ENCODE measurements at regions not wholly inside any gene's neighbourhood (a gene's known extent, or its start where the extent isn't known, plus 50 kb on each side); places are given as distances from the start of the nearest gene placed in this dataset.
"Not testable (repeated sequence)": the region's sequence is repeated elsewhere in the genome, so short reads cannot be mapped to it uniquely, and the experiment has no call there.

DNA sequence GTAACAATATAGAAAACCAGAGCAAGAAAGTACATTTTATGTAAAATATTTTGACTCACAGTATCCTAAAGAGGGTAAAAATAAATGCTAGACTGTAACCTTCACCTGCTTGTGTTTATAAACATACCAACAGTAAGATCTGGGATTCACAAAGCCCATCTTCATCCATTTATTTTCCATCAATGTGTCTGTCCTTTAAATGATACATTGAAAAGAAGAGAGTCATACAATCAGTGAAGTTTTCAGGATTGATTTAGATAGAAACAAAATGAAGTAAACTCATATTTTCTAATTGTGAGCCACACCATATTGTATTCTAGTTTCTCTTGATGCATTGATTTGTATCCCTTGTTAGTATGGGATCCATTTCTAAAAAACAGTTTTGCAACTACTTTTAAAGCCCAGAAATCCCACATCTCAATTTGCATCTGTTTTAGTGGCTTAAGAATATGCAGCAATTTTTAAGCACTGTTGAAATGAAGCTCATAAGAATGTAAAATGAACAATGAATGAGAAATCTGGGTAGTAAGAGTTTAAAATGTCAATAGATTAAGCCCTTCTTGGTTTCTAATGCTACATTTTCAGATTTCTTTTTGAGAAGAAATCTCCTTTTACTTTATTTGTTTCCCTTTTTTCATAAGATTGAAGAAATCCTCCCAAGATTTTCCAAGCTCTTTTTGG is 548.1 kb upstream of the ADGRL2 start:
- no peak for DNase-seq
- no peaks in the 10 kb centered on the region for H3K4me1 Mint-ChIP-seq (ENCODE audit: low read depth)
- H3K27ac Mint-ChIP-seq, result no peak overlapping the region
- CTCF ChIA-PET, result no interaction called here
- H3K9me3 Mint-ChIP-seq, result peaks cover 4% of the 10 kb centered on the region
- no peaks in the 10 kb centered on the region for H3K27me3 Mint-ChIP-seq (ENCODE audit: low read depth)
- H3K36me3 Mint-ChIP-seq (ENCODE audit: low read depth), result no peaks in the 10 kb centered on the region
- H3K4me3 Mint-ChIP-seq, result no peak overlapping the region
- intact Hi-C loops (cut with micrococcal nuclease), result no loop called here

- intact Hi-C loops (cut with micrococcal nuclease); H3K4me3 Mint-ChIP-seq; DNase-seq; H3K9me3 Mint-ChIP-seq; H3K27me3 Mint-ChIP-seq (ENCODE audit: low read depth); H3K4me1 Mint-ChIP-seq (ENCODE audit: low read depth); CTCF ChIA-PET; H3K27ac Mint-ChIP-seq; H3K36me3 Mint-ChIP-seq (ENCODE audit: low read depth): not testable (repeated sequence)
These were observed 549.9 kb upstream of the ADGRL2 start for GRCh38 chr1:81250825-81251224.

GRCh38 chr1:81245084-81245715 is 555.5 kb upstream of the ADGRL2 start:
- H3K9me3 Mint-ChIP-seq; H3K27me3 Mint-ChIP-seq (ENCODE audit: low read depth); intact Hi-C loops (cut with micrococcal nuclease); H3K4me1 Mint-ChIP-seq (ENCODE audit: low read depth); CTCF ChIA-PET; H3K4me3 Mint-ChIP-seq; DNase-seq; H3K27ac Mint-ChIP-seq; H3K36me3 Mint-ChIP-seq (ENCODE audit: low read depth): not testable (repeated sequence)

- H3K4me1 Mint-ChIP-seq (ENCODE audit: low read depth); H3K4me3 Mint-ChIP-seq; H3K27ac Mint-ChIP-seq; H3K27me3 Mint-ChIP-seq (ENCODE audit: low read depth); H3K36me3 Mint-ChIP-seq (ENCODE audit: low read depth); CTCF ChIA-PET; H3K9me3 Mint-ChIP-seq; DNase-seq; intact Hi-C loops (cut with micrococcal nuclease): not testable (repeated sequence)
These were observed 556.1 kb upstream of the ADGRL2 start for GRCh38 chr1:81244612-81245011.

DNA sequence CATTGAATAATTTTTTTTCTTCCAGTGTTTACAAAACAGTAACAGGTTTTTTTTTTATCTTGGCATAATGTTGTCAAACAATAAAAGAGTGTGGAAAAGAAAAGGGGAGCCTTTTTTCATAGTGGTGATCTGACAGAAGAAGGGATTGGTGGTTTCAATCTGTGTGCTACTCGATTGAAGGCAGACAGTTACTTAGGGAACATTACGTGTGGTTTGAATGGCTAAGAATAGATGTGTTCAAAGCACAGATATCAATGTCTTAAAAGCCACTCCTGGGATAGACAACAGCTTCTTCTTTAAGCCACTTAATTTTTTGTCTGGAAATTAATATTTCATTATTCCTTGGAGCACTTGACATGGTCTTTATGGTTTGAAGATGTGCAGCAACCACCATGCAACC is 558.6 kb upstream of the ADGRL2 start:
- no peaks in the 10 kb centered on the region for H3K36me3 Mint-ChIP-seq (ENCODE audit: low read depth)
- H3K4me3 Mint-ChIP-seq, result no peak overlapping the region
- H3K27ac Mint-ChIP-seq, result no peak overlapping the region
- intact Hi-C loops (cut with micrococcal nuclease), result no loop called here
- CTCF ChIA-PET, result no interaction called here
- DNase-seq, result no peak
- no peaks in the 10 kb centered on the region for H3K27me3 Mint-ChIP-seq (ENCODE audit: low read depth)
- H3K9me3 Mint-ChIP-seq, result peaks cover 6% of the 10 kb centered on the region
- H3K4me1 Mint-ChIP-seq (ENCODE audit: low read depth), result no peaks in the 10 kb centered on the region

- DNase-seq, result no peak
- H3K27me3 Mint-ChIP-seq (ENCODE audit: low read depth), result no peaks in the 10 kb centered on the region
- CTCF ChIA-PET, result no interaction called here
- no peak overlapping the region for H3K27ac Mint-ChIP-seq
- no peaks in the 10 kb centered on the region for H3K9me3 Mint-ChIP-seq
- no peaks in the 10 kb centered on the region for H3K36me3 Mint-ChIP-seq (ENCODE audit: low read depth)
- intact Hi-C loops (cut with micrococcal nuclease), result no loop called here
- H3K4me1 Mint-ChIP-seq (ENCODE audit: low read depth), result no peaks in the 10 kb centered on the region
- H3K4me3 Mint-ChIP-seq, result no peak overlapping the region
These were observed 562.6 kb upstream of the ADGRL2 start for GRCh38 chr1:81238129-81238528.

GRCh38 chr1:81237473-81238089 is 563.2 kb upstream of the ADGRL2 start:
- CTCF ChIA-PET, result no interaction called here
- no peak overlapping the region for H3K27ac Mint-ChIP-seq
- no peak overlapping the region for H3K4me3 Mint-ChIP-seq
- no peak for DNase-seq
- no peaks in the 10 kb centered on the region for H3K4me1 Mint-ChIP-seq (ENCODE audit: low read depth)
- H3K27me3 Mint-ChIP-seq (ENCODE audit: low read depth), result no peaks in the 10 kb centered on the region
- H3K36me3 Mint-ChIP-seq (ENCODE audit: low read depth), result no peaks in the 10 kb centered on the region
- no peaks in the 10 kb centered on the region for H3K9me3 Mint-ChIP-seq
- intact Hi-C loops (cut with micrococcal nuclease), result no loop called here

GRCh38 chr1:81234237-81234636 is 566.5 kb upstream of the ADGRL2 start:
- DNase-seq, result no peak

DNA sequence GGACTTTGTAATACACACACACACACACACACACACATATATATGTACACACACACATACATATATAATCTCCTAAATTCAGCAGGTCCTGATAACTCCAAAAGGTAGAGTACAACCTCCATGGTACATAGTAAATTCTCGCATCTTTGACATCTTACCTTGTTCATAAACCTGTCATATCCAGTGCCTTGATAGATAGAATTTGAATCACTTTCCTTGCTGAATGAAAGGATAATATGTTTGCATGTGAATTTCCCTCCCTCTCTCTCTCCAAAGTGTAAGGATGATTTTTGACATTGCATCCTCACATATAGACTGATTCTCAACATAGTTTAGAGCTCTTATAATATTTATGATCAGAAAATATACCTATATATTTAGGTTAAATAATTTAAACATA is 567.1 kb upstream of the ADGRL2 start:
- Mint-ChIP-seq H3K4me1 (ENCODE audit: low read depth) (no peaks in the 10 kb centered on the region), H3K36me3 (ENCODE audit: low read depth) (no peaks in the 10 kb centered on the region), H3K4me3 (no peak overlapping the region), H3K27me3 (ENCODE audit: low read depth) (no peaks in the 10 kb centered on the region), H3K9me3 (no peaks in the 10 kb centered on the region), H3K27ac (no peak overlapping the region)
- no peak for DNase-seq
- CTCF ChIA-PET, result no interaction called here
- intact Hi-C loops (cut with micrococcal nuclease), result no loop called here

More at GRCh38 chr1:81234237-81234636, 566.5 kb upstream of the ADGRL2 start:
- H3K4me3 Mint-ChIP-seq, result no peak overlapping the region
- no peaks in the 10 kb centered on the region for H3K27me3 Mint-ChIP-seq (ENCODE audit: low read depth)
- intact Hi-C loops (cut with micrococcal nuclease), result no loop called here
- no peaks in the 10 kb centered on the region for H3K36me3 Mint-ChIP-seq (ENCODE audit: low read depth)
- no peaks in the 10 kb centered on the region for H3K9me3 Mint-ChIP-seq
- no peak overlapping the region for H3K27ac Mint-ChIP-seq
- CTCF ChIA-PET, result interaction anchor here (0.7 kb wide), 1 partner anchor 67 kb away, joined by 6 read pairs; no protein-coding TSS in a partner anchor
- no peaks in the 10 kb centered on the region for H3K4me1 Mint-ChIP-seq (ENCODE audit: low read depth)

GRCh38 chr1:81232420-81232819 is 568.3 kb upstream of the ADGRL2 start:
- intact Hi-C loops (cut with micrococcal nuclease), result no loop called here
- H3K4me3 Mint-ChIP-seq, result no peak overlapping the region
- H3K27ac Mint-ChIP-seq, result no peak overlapping the region
- CTCF ChIA-PET, result no interaction called here
- no peaks in the 10 kb centered on the region for H3K4me1 Mint-ChIP-seq (ENCODE audit: low read depth)
- no peak for DNase-seq
- H3K36me3 Mint-ChIP-seq (ENCODE audit: low read depth), result no peaks in the 10 kb centered on the region
- H3K27me3 Mint-ChIP-seq (ENCODE audit: low read depth), result no peaks in the 10 kb centered on the region
- H3K9me3 Mint-ChIP-seq, result no peaks in the 10 kb centered on the region

DNA sequence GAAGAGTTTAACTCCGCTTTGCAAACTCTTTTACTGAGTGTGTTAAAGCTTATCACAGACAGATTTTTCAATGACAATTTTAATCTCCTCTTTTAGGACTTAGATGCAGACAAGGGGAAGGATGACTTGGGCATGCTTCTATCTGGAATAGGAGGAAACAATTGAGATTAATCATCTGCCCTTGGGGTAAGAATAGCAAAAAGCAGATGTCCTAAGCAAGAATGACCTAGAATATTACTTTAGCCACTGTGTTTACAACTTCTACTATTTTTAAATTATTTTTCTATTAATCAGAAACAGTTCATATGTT is 569.0 kb upstream of the ADGRL2 start:
- Mint-ChIP-seq H3K4me1 (ENCODE audit: low read depth) (no peaks in the 10 kb centered on the region), H3K4me3 (no peak overlapping the region)

DNA sequence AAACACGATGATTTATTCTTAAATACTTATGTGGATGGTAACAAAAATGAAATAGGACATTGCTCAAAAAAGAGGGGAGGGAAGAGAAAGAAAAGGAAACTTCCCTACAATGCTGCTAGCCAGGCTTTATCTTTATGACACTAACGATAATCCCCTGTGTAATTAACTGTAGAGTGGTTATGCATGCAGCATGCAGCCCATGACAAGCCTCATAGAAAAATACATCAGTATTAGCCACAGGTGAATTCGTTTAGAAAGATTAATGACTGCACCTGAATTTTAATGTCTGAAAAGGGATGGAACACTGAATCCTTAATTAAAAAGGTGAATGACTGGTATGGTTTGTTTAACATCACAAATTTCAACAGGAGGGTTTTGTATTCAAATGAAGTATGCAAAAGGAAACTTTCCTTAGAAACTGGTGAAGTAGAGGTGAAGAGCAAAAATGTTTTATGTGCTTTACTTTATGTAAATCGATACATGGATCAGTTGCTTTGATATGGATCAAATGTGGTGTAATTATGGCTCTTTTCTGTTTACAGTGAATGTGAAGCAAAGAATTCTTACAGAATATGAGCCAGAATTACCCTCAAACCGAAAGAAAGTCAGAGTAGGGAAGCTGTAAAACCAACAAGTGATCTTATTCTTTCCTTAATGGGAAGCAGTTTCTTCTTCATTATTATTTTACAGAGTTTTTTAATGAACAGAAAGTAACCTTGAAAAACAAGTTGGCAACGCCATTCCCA is 569.6 kb upstream of the ADGRL2 start:
- DNase-seq, result no peak
- intact Hi-C loops (cut with micrococcal nuclease), result no loop called here
- Mint-ChIP-seq H3K27ac (no peak overlapping the region), H3K9me3 (no peaks in the 10 kb centered on the region), H3K4me1 (ENCODE audit: low read depth) (no peaks in the 10 kb centered on the region), H3K36me3 (ENCODE audit: low read depth) (no peaks in the 10 kb centered on the region), H3K4me3 (no peak overlapping the region), H3K27me3 (ENCODE audit: low read depth) (no peaks in the 10 kb centered on the region)
- CTCF ChIA-PET, result no interaction called here

More for the DNA sequence above, 569.0 kb upstream of the ADGRL2 start:
- no peaks in the 10 kb centered on the region for H3K9me3 Mint-ChIP-seq
- intact Hi-C loops (cut with micrococcal nuclease), result no loop called here
- no peaks in the 10 kb centered on the region for H3K36me3 Mint-ChIP-seq (ENCODE audit: low read depth)
- H3K27ac Mint-ChIP-seq, result no peak overlapping the region
- CTCF ChIA-PET, result no interaction called here
- no peak for DNase-seq
- H3K27me3 Mint-ChIP-seq (ENCODE audit: low read depth), result no peaks in the 10 kb centered on the region

GRCh38 chr1:81228926-81229325 is 571.8 kb upstream of the ADGRL2 start:
- intact Hi-C loops (cut with micrococcal nuclease), result no loop called here
- Mint-ChIP-seq H3K4me3 (no peak overlapping the region), H3K9me3 (peaks cover 3% of the 10 kb centered on the region), H3K27ac (no peak overlapping the region), H3K36me3 (ENCODE audit: low read depth) (no peaks in the 10 kb centered on the region), H3K27me3 (ENCODE audit: low read depth) (no peaks in the 10 kb centered on the region), H3K4me1 (ENCODE audit: low read depth) (no peaks in the 10 kb centered on the region)
- CTCF ChIA-PET, result no interaction called here
- DNase-seq, result no peak
